ENCODE measurements at regions not wholly inside any gene's neighbourhood (a gene's known extent, or its start where the extent isn't known, plus 50 kb on each side); places are given as distances from the start of the nearest gene placed in this dataset.
A peak's percentile ranks its signal among the peaks of the same experiment; 100 is the strongest.

- Histone ChIP-seq H3K27me3 (ENCODE audit: control insufficient read depth, insufficient read depth, low read length) (no peaks in the 10 kb centered on the region), H3K4me3 (ENCODE audit: low read length in 3 of 3) (no peak overlapping the region), H3K27ac (ENCODE audit: low read depth in 2 of 2, low read length in 2 of 2) (no peak overlapping the region), H3K4me1 (ENCODE audit: control insufficient read depth in 2 of 3, insufficient read depth in 2 of 3, low read depth in 1 of 3, low read length in 3 of 3) (no peaks in the 10 kb centered on the region), H3K9ac (ENCODE audit: low read length in 3 of 3) (no peak overlapping the region), H3K9me3 (ENCODE audit: control insufficient read depth in 2 of 3, insufficient read depth in 1 of 3, low read length in 3 of 3) (peaks cover 0 to 4% (median 0%) of the 10 kb centered on the region in 3 donors), H3K36me3 (ENCODE audit: control insufficient read depth in 2 of 3, insufficient read depth in 3 of 3, low read length in 3 of 3) (no peaks in the 10 kb centered on the region)
- FAIRE-seq, result no peak
- no peak for TF ChIP-seq CTCF (IDR thresholded peaks at IDR 0.05; ENCODE audit: borderline replicate concordance, extremely low read depth, insufficient read depth)
- no peak for DNase-seq
- intact Hi-C loops (cut with DNase I), result no loop called here
These were observed 322.6 kb upstream of the AJAP1 start for GRCh38 chr1:4331767-4332163.

- Histone ChIP-seq H3K9me3 (ENCODE audit: control insufficient read depth in 2 of 3, insufficient read depth in 1 of 3, low read length in 3 of 3) (peaks cover 0 to 7% (median 0%) of the 10 kb centered on the region in 3 donors), H3K4me3 (ENCODE audit: low read length in 3 of 3) (no peak overlapping the region), H3K9ac (ENCODE audit: low read length in 3 of 3) (no peak overlapping the region), H3K27ac (ENCODE audit: low read depth in 2 of 2, low read length in 2 of 2) (no peak overlapping the region), H3K36me3 (ENCODE audit: control insufficient read depth in 2 of 3, insufficient read depth in 3 of 3, low read length in 3 of 3) (no peaks in the 10 kb centered on the region), H3K27me3 (ENCODE audit: control insufficient read depth, insufficient read depth, low read length) (no peaks in the 10 kb centered on the region), H3K4me1 (ENCODE audit: control insufficient read depth in 2 of 3, insufficient read depth in 2 of 3, low read depth in 1 of 3, low read length in 3 of 3) (no peaks in the 10 kb centered on the region)
- TF ChIP-seq CTCF (IDR thresholded peaks at IDR 0.05; ENCODE audit: borderline replicate concordance, extremely low read depth, insufficient read depth), result no peak
- no peak for FAIRE-seq
- intact Hi-C loops (cut with DNase I), result no loop called here
- no peak for DNase-seq
These were observed 317.9 kb upstream of the AJAP1 start for GRCh38 chr1:4336507-4336906.

- no peaks in the 10 kb centered on the region for H3K36me3 ChIP-seq (ENCODE audit: control insufficient read depth in 2 of 3, insufficient read depth in 3 of 3, low read length in 3 of 3)
- H3K9me3 ChIP-seq (ENCODE audit: control insufficient read depth in 2 of 3, insufficient read depth in 1 of 3, low read length in 3 of 3), result peaks cover 0 to 3% (median 0%) of the 10 kb centered on the region in 3 donors
- no peak overlapping the region for H3K4me3 ChIP-seq (ENCODE audit: low read length in 3 of 3)
- no peak overlapping the region for H3K9ac ChIP-seq (ENCODE audit: low read length in 3 of 3)
- no peak for DNase-seq
- H3K4me1 ChIP-seq (ENCODE audit: control insufficient read depth in 2 of 3, insufficient read depth in 2 of 3, low read depth in 1 of 3, low read length in 3 of 3), result no peaks in the 10 kb centered on the region
- no peak overlapping the region for H3K27ac ChIP-seq (ENCODE audit: low read depth in 2 of 2, low read length in 2 of 2)
- no peak for FAIRE-seq
- no peaks in the 10 kb centered on the region for H3K27me3 ChIP-seq (ENCODE audit: control insufficient read depth, insufficient read depth, low read length)
- TF ChIP-seq CTCF (IDR thresholded peaks at IDR 0.05; ENCODE audit: borderline replicate concordance, extremely low read depth, insufficient read depth), result no peak
- intact Hi-C loops (cut with DNase I), result no loop called here
These were observed 313.0 kb upstream of the AJAP1 start for GRCh38 chr1:4341421-4341820.

GRCh38 chr1:4344065-4344732, 310.2 kb upstream of the AJAP1 start:
- Histone ChIP-seq H3K4me3 (ENCODE audit: low read length in 3 of 3) (no peak overlapping the region), H3K9me3 (ENCODE audit: control insufficient read depth in 2 of 3, insufficient read depth in 1 of 3, low read length in 3 of 3) (peaks cover 0 to 3% (median 0%) of the 10 kb centered on the region in 3 donors), H3K27ac (ENCODE audit: low read depth in 2 of 2, low read length in 2 of 2) (no peak overlapping the region), H3K4me1 (ENCODE audit: control insufficient read depth in 2 of 3, insufficient read depth in 2 of 3, low read depth in 1 of 3, low read length in 3 of 3) (no peaks in the 10 kb centered on the region), H3K9ac (ENCODE audit: low read length in 3 of 3) (no peak overlapping the region), H3K36me3 (ENCODE audit: control insufficient read depth in 2 of 3, insufficient read depth in 3 of 3, low read length in 3 of 3) (no peaks in the 10 kb centered on the region), H3K27me3 (ENCODE audit: control insufficient read depth, insufficient read depth, low read length) (no peaks in the 10 kb centered on the region)
- intact Hi-C loops (cut with DNase I), result no loop called here
- no peak for FAIRE-seq
- DNase-seq, result peak in 1 of 5 donors; percentile 12
- TF ChIP-seq CTCF (IDR thresholded peaks at IDR 0.05; ENCODE audit: borderline replicate concordance, extremely low read depth, insufficient read depth), result no peak

Data from kidney (tissue), 13 donors.